Activated naive CD4-positive, alpha-beta T cell treated with anti-CD3 and anti-CD28 coated beads, Interleukin-2, amount 50 U/mL, for 72 hours (primary cell): ENCODE measurements at regions not wholly inside any gene's neighbourhood (a gene's known extent, or its start where the extent isn't known, plus 50 kb on each side); places are given as distances from the start of the nearest gene placed in this dataset.

ENCODE experiments used
- ATAC-seq, 2 donors: fragments of 150-1000 bp; cut with Tn5 transposase; 2 replicates each; pipeline ENCODE4 v1.10.0; 2021; ENCODE audit warnings: mild to moderate bottlenecking in 2 of 2, moderate library complexity in 2 of 2
- DNase-seq, 2 donors: peaks; one replicate each; pipeline ENCODE4 v3.0.0; 2021 to 2022; ENCODE audit warnings: low spot score in 2 of 2
- H3K27ac Mint-ChIP-seq, 2 donors: one replicate each; pipeline ENCODE4 v1.8.0; 2022; ENCODE audit warnings: mild to moderate bottlenecking in 2 of 2, mixed read lengths in 2 of 2
- H3K36me3 Mint-ChIP-seq, 2 donors: one replicate each; pipeline ENCODE4 v1.8.0; 2022; ENCODE audit warnings: mixed read lengths in 2 of 2
- H3K9me3 Mint-ChIP-seq, 2 donors: one replicate each; pipeline ENCODE4 v1.8.0; 2022; ENCODE audit warnings: mixed read lengths in 2 of 2

DNA sequence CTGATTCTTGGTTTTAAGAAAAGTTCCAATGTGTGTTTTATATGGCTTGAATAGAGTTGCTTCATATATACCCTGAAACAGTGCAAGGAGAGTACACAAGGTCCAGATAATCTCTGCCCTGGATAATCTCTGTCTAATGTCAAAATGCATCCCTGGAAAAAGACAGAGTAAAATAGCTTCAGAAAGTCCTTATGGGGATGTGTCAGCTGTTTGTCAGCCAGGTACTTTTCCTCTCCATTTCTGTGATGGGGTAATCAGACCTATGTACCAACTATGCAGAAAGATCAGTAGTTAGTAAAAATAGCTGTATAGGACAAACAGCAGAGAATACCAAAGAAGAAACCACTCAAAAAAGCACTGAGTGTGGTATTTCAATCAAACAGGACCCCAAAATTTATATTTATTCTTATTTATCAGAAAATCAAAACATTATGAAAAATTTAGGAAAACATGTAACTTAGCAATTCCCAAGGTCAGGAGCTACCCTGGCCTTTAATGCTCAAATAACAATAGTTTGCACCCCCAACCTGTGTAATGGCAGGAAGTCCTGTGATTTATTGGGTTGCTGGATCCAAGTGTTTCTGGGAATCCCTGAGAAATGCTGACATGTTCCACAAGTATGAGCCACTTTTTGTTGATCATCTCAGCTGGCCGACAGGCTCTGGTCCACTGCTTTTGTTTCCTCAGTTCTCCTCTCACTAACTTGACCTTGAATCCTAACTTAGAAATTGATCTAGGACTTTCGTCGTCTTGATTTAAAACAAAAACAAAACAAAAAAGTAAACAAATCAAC is 69.6 kb downstream of the MDH1 start:
- DNase-seq, result no peak
- no peak for ATAC-seq
- Mint-ChIP-seq H3K36me3 (no peaks in the 10 kb centered on the region), H3K9me3 (peaks cover 0 to 6% of the 10 kb centered on the region in 2 donors), H3K27ac (no peak overlapping the region)

DNA sequence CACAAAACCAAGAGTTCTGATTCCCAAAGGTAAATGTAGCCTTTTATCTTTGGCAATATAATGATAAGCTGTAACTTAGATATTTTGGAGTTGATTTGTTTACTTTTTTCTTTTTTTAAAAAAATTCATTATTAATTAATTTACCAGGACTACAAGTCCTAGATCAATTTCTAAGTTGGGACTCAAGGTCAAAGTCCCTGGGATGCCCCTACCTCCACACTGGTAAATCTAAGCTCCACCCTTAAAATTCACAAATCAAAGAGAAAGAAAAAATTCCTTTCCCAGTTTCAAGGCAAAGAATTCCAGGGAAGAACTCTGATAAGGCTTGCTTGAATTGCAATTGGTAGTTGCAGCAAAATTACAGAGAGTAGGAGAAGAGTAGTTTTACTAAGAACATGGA is 71.3 kb downstream of the MDH1 start:
- peaks cover 0 to 6% of the 10 kb centered on the region in 2 donors for H3K9me3 Mint-ChIP-seq
- H3K27ac Mint-ChIP-seq, result no peak overlapping the region
- ATAC-seq, result no peak
- DNase-seq, result no peak
- H3K36me3 Mint-ChIP-seq, result no peaks in the 10 kb centered on the region

DNA sequence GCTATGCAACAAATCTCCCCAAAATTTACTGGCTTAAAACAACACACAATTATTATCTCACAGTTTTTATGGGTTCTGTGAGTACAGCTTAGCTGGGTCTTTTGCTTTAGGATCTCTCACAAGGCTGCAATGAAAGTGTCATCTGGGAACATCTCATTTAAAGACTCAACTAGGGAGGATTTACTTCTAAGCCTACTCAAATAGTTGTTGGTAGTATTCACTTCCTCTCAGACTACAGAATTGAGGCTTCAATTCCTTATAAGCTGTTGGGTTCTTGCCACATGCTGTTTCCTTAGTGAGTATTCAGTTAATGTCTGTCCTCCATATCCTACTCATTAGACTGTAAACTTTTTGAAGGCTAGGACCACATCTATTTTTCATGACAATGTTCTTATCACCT is 72.3 kb downstream of the MDH1 start:
- no peak for DNase-seq
- no peak for ATAC-seq
- Mint-ChIP-seq H3K36me3 (no peaks in the 10 kb centered on the region), H3K9me3 (peaks cover 0 to 6% of the 10 kb centered on the region in 2 donors), H3K27ac (no peak overlapping the region)

DNA sequence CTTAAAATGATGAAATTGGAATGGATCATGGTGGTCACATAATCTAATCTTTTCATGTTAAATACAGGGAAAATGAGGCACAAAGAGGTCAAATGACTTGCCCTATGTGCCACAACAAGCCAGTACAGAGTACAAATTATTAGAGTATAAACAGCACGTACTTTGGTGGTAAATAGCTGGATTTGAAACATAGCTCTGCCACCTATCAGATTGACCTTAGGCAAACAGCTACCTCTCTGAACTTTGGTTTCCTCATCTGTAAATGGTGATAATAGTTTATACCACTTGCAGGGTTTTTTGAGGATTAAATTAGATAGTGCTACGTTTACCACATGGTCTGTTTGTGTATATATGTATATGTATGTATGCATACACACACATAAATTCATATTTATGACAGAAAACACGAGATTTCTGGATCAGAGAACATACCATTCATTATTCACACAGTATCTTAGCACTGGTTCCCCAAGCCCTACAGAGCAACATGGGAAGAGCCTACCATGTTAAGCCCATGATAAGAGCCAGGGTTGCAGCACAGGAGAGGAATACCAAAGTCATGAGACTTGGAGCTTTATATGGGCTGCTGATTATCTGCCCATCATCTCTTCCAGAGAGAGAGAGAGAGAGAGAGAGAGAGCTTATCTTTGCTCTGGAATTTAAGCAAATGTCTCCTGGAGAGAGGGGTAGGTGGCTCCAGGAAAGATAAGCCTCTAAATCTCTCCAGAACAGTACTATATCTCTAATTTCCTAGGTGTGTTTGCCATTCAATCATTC is 73.5 kb downstream of the MDH1 start:
- no peak overlapping the region for H3K27ac Mint-ChIP-seq
- no peak for ATAC-seq

DNA sequence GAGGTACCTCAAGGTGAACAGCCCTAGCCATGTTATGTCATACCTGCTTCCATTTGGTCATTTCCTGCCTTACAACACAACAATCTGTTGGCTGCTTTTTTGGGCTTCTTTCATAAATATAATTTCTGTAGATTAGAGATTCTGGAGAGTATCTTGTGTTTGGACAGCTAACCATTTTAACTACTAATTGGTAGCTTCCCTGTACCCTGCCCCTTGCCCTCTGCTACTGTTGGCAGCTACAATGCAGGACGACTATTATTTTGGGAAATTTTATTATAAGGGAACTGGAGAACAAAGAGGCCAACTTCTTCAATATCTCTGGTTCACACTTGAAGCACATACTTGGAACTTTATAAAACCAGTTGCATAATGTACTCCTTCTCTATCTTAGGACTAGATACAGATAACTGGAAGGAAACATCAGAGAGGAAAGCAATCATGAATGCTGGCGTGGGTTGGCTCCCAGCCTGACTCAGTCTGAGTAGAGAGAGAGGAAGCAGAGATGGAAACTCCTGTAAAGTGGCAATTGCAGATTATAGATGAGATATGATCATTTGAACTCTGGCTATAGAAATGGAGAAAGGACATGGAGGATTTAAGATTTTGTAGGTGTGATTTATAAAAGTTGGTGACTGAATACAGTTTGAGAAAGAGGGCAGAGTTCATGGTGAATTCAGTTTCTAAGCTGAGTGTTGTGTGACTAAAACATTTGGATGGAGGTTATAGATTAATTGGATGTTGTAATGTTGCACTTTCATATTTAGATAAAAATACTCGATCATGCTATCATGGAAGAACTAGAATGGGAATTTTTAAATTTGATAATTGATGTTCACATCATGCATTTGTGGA is 74.5 kb downstream of the MDH1 start:
- H3K9me3 Mint-ChIP-seq, result no peaks in the 10 kb centered on the region
- H3K36me3 Mint-ChIP-seq, result no peaks in the 10 kb centered on the region
- DNase-seq, result no peak
- ATAC-seq, result no peak
- H3K27ac Mint-ChIP-seq, result no peak overlapping the region

More for the DNA sequence above, 73.5 kb downstream of the MDH1 start:
- H3K9me3 Mint-ChIP-seq, result no peaks in the 10 kb centered on the region
- H3K36me3 Mint-ChIP-seq, result no peaks in the 10 kb centered on the region
- DNase-seq, result no peak

DNA sequence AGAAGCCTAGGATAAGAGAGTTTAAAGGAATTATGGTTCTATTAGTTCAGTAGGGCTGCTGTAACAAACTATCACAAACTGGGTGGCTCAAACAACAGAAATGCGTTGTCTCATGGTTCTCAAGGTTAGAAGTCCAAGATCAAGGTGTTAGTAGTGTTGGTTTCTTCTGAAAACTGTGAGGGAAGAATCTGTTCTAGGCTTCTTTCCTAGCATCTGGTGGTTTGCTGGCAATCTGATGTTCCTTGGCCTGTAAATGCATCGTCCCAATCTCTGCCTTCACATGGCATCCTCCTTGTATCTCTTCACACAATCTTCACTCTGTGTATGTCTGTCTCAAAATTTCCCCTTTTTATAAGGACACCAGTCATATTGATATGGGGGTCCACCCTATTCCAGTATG is 76.3 kb downstream of the MDH1 start:
- Mint-ChIP-seq H3K27ac (no peak overlapping the region), H3K36me3 (no peaks in the 10 kb centered on the region), H3K9me3 (no peaks in the 10 kb centered on the region)
- ATAC-seq (no peak), DNase-seq (no peak)

DNA sequence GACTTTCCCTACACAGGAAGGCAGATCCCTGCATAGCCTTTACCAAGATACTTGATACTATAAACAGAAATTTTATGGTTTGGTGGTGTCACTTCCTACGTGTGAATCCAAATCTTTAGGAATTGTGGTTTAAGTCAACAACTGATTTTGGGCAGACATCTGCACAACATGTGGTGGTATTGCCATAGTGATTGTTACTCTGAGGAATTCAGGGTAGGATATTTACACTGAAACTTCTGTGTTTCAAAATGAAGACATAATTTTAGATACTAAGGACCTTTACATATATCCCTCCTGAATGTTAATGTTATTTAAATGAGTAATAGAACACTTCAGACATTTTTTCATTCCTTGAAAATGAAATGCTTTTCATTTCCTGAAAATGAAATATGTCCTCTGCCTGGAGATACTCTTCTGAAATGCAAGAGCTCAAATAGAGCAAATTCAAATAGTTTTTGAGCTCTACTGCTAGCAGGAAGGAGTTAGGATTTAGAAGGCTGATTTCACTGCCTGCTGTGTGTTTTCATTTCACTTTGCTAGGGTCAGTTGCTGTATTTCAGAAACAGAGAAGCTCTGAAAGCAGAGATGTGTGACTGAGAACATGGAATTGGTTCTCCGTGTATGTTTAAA is 77.2 kb downstream of the MDH1 start:
- no peaks in the 10 kb centered on the region for H3K9me3 Mint-ChIP-seq
- no peak for ATAC-seq
- H3K36me3 Mint-ChIP-seq, result no peaks in the 10 kb centered on the region
- no peak for DNase-seq
- no peak overlapping the region for H3K27ac Mint-ChIP-seq

DNA sequence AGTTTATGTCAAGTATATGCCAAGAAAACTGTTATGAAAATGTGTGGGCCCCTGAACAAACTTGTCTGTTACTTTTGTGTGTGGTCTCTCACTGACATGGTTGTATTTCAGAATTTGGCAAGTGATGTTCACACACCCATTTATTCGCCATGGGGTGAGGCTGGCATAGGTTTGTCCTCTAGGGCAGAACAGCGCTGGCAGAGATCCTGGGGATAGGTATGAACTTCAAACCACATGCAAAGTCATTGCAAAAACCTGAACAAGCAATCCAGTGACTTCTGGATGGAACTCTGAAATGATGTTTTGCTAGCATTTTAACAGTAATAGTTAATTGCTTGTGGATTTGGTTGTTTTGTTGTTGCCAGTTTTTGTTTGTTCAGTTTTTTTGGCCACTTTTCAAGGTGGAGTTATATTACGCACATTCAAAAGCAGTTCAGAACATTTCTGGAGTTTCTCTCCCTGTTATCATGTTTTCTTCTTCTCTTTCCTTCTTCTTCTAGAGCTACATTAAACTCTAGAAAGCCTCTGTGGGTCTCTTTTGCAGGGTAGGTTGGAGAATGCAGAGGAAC is 78.5 kb downstream of the MDH1 start:
- H3K27ac Mint-ChIP-seq, result no peak overlapping the region
- ATAC-seq (no peak), DNase-seq (no peak)
- H3K36me3 Mint-ChIP-seq, result no peaks in the 10 kb centered on the region
- no peaks in the 10 kb centered on the region for H3K9me3 Mint-ChIP-seq

DNA sequence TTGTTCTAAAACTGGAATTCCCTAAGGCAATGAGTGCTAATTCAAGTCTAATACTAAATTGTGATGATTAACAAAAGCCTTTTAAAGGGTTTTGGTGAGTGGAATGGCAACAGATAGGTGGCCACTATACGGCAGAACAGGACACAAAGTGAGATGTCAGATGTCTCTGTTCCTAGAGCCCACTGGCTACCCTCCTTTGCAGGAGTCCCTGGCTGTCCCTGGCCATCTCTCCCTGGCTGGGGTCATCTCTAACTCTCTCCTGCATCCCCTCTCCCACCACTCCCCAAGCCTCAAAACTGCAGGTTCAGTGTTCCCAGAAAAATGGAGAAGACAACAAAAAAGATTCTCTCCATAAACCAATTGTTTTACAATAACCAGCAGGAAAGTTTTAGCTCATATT is 79.2 kb downstream of the MDH1 start:
- H3K9me3 Mint-ChIP-seq, result no peaks in the 10 kb centered on the region
- no peaks in the 10 kb centered on the region for H3K36me3 Mint-ChIP-seq
- no peak for DNase-seq
- ATAC-seq, result no peak
- H3K27ac Mint-ChIP-seq, result no peak overlapping the region

DNA sequence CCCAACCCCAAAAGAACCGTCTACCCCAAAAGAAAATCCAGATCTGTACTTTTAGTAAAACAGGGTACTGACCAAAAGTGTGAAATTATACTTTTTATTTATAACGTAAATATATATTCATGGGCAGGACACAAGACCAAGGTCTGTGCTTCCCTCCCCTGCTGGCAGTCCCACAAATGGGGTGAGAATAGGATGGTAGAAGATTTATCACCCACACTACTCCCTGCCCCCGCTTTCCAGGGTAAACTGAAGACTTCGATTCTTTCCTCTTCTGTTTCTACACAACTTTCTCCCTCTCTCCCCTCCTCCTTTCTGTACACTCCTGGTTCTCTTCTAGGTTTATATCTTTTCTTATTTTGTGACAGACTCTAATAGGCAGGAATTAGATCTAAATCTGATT is 79.7 kb downstream of the MDH1 start:
- no peaks in the 10 kb centered on the region for H3K9me3 Mint-ChIP-seq
- no peaks in the 10 kb centered on the region for H3K36me3 Mint-ChIP-seq
- no peak overlapping the region for H3K27ac Mint-ChIP-seq
- ATAC-seq (no peak), DNase-seq (no peak)

DNA sequence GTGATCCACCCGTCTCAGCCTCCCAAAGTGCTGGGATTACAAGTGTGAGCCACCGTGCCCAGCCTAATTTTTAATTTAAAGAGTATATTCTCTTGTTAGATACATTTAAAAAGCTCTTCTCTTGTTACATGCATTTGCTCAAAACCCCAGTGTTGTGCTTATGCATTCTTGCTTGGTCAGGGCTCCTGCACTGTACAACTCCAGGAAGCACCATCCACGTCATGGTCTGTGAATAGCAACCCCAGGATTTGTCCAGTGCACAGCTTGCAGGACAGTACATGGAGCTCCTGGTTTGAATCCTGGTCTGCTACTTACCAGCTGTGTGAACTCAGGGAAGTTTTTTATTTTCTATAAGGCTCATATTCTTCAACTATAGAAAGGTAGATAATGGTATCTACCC is 80.8 kb downstream of the MDH1 start:
- no peaks in the 10 kb centered on the region for H3K9me3 Mint-ChIP-seq
- no peaks in the 10 kb centered on the region for H3K36me3 Mint-ChIP-seq
- ATAC-seq, result no peak
- H3K27ac Mint-ChIP-seq, result no peak overlapping the region
- no peak for DNase-seq

DNA sequence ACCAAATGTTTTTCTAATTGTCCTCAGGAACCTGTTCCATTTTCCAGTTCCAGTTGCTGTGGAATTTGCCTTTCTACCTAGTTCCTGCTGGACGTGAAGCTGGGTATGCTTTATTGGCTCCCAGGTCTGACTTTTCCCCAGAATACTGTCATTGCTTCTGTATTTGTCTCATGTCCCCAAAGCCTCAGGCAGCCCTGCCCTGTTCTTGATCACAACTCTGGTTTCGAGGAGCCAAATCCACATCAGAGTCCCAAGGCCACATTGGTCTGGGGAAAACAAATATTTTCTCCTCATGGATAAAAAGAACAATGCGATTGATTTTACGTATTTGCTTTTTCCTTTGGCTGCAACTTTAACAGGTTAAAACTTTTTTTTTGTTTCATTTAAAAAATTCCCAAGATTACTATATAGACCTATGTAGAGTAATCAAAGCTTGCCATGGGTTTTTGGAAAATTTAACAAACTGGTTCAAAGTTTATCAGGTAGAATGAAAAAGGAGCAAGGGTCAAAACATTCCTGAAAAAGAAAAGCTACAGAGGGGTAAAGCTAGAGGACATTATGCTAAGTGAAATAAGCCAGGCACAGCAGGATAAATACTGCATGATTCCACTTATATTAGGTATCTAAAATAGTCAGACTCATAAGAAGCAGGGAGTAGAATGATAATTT is 85.2 kb downstream of the MDH1 start:
- DNase-seq, result no peak
- Mint-ChIP-seq H3K27ac (no peak overlapping the region), H3K36me3 (no peaks in the 10 kb centered on the region), H3K9me3 (no peaks in the 10 kb centered on the region)
- ATAC-seq, result no peak

DNA sequence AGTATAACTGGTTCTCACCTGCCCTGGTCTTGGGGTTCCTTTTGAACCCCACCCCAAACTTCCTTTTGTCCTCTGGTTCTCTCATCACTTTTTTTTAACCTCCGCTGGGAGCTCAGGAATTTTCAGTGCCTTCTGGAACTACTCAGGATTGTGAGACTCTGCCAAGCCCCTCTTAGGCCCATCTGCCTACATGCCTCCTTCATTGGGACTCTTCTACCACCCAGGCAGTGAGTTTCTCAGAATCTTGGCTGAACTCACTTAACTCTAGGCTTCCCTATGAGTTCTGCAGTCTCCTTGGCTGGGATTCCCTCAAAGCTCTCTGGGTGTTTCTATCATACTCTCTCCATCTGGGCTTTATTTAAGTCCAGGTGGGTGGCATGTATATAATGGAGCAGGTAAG is 86.3 kb downstream of the MDH1 start:
- Mint-ChIP-seq H3K36me3 (no peaks in the 10 kb centered on the region), H3K9me3 (no peaks in the 10 kb centered on the region), H3K27ac (no peak overlapping the region)
- ATAC-seq, result no peak
- no peak for DNase-seq

DNA sequence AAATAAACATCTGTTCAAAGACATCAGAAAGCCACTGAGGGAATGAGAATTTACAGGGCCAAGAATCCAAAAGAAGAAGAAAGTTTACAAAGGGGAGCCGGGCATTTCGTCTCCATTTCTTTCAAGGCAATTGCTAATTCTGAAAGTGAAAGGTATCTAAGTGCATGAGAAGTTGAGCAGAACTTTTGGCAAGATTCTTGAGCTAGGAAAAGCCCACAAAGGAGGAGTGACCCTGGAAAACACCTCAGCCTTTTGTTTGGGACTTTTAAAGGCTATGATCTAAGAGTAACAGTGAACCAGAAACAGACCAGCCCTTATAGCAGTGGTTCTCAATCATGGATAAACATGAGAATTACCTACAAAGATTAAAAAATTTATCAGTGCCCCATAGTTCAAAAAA is 87.4 kb downstream of the MDH1 start:
- H3K9me3 Mint-ChIP-seq, result no peaks in the 10 kb centered on the region
- H3K27ac Mint-ChIP-seq, result no peak overlapping the region
- DNase-seq (no peak), ATAC-seq (no peak)
- no peaks in the 10 kb centered on the region for H3K36me3 Mint-ChIP-seq

DNA sequence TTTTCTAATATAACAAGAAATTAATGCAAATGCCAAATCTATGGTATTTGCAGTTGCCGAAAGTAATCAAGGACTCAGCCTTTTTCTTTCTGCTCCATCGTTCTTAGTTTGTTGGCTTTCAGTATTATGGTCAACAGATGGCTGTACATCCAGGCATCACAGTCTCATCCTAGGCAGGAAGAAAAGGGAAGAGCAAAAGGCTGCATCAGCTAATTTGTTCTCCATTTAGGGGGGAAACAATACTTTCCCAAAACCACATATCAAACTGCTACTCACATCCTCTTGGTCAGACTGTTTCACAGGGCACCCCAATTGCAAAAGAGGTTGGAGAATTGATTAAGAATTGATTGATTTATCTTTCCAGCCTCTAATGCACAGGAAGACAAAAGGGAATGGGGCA is 89.3 kb downstream of the MDH1 start:
- H3K9me3 Mint-ChIP-seq, result no peaks in the 10 kb centered on the region
- no peaks in the 10 kb centered on the region for H3K36me3 Mint-ChIP-seq
- no peak for DNase-seq
- no peak for ATAC-seq
- no peak overlapping the region for H3K27ac Mint-ChIP-seq

DNA sequence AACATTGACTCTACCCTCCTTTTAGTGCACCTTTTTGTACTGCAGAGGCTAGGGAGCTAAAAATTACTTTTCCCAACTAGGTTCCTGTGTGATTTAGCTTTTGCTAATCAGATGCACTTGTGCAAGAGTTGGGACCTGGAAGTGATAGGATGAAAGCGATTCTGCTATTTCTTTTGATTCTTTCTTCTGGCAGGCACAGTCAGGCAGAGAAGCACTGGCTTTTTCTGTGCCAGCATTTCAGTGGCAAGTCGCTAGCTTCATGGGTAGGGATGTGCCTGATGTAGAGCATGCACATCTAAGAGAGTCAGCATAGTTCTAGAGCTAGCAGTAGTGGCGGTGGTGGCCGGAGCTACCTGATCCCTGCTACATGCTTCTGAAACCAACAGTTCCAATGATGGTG is 89.8 kb downstream of the MDH1 start:
- no peaks in the 10 kb centered on the region for H3K9me3 Mint-ChIP-seq
- H3K36me3 Mint-ChIP-seq, result no peaks in the 10 kb centered on the region
- no peak overlapping the region for H3K27ac Mint-ChIP-seq
- DNase-seq, result no peak
- ATAC-seq, result no peak
